Nucleus accumbens (tissue), 56 donors: ENCODE measurements at regions not wholly inside any gene's neighbourhood (a gene's known extent, or its start where the extent isn't known, plus 50 kb on each side); places are given as distances from the start of the nearest gene placed in this dataset.

Source experiments
- DNase-seq, 56 donors: peaks; one replicate each; lab custom pipeline; 2025; lab: John Stamatoyannopoulos, UW

DNA sequence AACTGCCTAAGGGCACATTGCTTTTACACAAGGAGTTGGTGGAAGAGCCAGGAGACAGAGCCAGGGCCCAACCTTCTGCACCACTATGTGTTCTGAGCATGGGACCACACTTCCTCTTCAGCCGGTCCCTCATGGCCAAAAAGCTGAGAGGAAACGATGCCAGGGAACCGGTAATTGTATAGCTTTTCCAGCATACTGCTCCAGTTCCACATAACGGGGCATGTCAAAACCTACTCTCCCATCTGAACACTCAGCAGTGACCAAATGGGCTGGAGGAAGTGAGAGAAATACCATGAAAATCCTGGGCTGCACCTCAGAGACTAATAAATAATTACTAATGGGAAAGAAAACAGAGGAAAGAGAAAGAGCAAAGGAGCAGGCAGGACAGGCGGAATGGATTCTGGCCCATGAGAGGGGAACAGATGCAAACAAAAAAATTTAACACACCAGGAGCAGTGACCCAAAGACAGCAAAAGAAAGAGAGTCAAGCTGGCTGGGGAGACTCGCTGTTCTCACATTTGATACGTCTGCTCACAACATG, 52.0 kb upstream of the BMP2 start:
- no peak for DNase-seq

DNA sequence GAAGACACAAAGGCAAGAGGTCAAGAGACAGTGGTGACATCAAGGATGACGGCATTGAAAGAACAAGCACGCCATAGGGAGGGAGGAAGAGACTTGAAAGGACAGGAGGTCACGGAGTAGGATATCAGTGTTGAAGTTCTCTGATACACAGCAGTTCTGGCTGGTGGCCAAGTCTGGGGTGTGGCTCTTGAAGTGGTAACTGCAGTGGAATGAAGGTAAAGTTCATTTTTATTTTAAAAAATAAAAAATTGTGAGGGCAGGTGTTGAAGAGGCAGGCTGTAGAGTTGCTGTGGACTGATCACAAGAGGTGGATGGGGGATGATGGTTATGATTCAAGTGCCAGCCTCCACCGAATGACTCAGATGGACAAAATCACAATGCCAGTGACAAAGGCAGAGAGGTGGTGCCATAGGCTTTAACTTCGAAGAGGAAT, 53.2 kb upstream of the BMP2 start:
- DNase-seq: no peak

DNA sequence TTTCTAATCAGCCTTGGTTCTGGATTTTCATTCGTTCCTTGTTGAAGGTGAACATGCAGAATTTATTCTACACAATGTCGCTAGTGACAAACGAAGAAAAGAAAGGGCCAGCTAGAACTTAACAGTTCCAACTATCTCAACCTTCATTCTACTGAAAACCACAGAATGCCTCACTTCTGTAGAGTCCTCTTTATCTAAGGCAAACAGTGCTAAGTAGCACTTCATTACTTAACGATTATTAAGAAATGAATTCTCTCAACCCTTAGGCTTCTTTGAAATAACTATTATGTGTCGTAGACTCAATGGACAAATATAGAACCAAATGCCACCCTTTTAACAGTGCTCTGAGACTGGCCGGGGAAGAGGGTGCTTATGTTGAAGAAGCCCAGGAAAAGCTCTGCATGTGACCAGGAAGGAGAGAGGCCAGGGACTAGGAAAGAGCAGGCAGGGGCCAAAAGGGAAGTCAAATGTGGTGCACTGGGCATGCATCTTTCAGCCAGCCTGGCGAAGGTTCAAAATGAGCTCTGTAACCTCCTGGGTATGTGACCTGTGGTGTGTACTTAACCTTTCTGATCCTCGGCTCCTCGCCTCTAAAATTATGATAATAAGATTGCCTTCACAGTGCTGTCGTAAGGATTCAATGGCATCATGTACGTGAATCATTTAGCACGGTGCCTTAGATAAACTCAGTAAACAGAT, 55.4 kb upstream of the BMP2 start:
- no peak for DNase-seq

DNA sequence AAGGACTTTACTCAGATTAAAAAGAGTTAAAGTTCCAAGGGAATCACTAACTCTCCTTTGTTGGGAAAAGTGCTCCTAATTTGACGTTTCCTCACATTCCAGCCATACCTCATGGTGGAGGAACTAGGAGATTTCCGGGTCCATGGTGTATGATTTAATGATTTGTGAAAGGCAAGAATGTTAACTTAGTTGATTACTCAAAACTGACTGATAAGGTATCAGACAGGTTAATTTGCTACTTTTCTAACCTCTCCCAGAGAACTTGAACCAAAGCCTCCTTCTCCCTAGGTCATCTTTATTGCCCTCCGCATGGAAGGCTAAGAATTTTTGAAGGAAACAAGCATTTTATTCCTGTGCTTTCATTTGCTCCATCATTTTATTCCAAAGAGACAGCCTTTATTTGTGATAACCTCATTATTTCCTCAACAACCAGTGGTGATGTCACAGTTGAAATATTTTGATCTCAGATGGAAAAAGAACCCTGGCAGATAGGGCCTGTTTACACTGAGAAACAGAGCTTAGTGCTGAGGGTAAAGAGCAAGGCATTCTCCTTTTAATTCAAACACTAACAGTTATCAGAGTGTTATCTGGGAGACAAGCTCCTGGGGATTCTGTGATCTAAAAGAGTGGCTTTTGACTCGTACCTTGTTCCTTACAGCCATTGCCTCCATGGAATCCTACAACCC, 57.4 kb upstream of the BMP2 start:
- no peak for DNase-seq

DNA sequence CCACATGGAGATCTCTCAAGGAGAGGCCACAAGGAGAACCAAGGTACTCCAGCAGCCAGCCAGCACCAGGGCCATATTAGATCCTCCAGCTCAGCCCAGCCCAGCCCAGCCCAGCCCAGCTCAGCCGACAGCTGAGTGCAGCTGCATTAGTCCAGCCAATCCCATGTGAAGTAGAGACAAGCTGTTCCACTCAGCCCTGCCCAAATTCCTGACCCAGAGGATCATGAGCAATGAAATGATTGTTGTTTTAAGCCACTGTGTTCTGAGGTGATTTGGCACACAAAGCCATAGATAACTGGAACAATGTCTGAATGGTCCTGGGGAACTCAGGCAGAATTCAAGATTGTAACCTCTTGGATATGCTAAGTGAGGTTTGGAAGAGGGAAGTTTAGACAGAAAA, 59.5 kb upstream of the BMP2 start:
- DNase-seq: no peak

DNA sequence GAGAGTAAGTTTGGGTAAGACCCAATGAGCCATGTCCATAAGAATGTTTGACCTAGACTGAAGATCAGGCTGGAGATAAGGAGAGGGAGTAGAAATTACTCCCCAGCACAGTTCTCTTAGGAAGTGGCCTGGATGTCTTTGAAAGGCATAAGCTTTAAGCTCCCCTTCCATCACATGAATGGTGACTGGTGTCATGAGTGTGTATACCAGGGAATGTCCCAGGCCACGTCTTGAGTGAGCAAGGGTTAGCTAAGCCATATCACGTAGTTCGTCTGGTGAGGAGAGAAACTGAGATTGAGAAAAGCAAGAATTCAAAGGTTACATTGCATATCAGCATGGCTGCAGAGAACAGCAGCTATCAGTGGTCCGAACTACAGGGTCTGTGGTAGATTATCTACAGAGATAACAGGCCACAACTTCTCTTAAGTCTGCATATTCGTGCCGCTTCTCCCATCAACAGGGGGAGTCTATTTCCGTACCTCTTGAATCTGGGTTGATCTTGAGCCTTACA, 60.1 kb upstream of the BMP2 start:
- no peak for DNase-seq

DNA sequence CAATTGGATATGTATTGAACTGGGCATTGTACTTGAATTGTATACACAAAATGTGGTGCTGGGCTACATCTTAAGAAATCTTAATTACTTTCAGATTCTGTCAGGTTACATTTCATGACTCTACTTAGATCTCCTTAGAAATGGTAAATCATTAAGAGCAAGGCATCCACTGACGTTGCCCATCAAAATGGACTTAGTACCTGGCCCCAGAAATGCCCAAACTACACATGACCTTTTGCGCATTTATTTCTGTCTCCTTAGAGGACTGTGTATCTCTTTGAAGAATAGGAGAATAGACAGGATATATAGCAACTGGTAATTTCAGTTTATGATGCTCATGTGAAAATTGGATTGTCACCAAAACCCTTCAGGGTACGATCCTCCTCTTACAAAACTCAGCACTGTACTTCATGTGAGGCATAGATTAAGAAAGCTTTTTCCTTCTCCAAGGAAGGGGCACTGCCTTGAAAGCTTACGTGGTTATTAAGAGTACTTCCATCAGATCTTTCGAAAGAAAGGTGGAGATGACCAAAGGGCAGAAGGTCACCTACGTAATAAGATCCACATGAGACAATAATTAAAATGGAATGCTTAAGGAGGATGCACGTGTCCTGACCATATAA, 61.4 kb upstream of the BMP2 start:
- DNase-seq: no peak

DNA sequence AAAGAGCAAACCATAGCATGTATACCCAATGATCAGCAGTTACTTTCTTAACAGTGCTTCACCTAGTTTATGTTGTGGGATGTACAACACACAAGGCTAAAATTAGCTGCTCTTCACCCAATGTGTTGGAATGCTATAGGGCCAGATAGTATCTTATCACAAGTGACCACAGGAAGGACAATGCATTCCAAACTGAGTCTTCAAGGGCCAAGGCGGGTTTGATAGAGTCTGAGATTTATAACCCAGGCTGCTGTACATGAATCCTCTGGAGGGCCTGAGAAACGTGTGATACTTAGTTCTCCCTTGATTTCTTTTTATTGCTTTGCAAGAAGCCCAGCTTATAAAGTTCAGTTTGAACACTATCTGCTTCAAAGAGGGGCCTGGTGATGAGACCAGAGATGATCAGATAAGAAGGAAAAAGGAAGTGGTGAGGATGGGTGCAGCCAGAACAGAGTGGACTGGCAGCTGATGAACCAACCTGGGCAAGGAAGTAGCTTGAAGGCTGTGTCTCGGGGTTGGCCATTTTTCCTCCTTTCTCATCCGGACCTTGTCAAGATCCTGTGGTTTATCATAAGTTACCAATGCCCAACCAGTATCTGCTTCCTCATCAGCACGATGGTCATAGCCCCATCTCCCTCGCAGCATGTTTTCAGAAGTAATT, 62.2 kb upstream of the BMP2 start:
- no peak for DNase-seq

DNA sequence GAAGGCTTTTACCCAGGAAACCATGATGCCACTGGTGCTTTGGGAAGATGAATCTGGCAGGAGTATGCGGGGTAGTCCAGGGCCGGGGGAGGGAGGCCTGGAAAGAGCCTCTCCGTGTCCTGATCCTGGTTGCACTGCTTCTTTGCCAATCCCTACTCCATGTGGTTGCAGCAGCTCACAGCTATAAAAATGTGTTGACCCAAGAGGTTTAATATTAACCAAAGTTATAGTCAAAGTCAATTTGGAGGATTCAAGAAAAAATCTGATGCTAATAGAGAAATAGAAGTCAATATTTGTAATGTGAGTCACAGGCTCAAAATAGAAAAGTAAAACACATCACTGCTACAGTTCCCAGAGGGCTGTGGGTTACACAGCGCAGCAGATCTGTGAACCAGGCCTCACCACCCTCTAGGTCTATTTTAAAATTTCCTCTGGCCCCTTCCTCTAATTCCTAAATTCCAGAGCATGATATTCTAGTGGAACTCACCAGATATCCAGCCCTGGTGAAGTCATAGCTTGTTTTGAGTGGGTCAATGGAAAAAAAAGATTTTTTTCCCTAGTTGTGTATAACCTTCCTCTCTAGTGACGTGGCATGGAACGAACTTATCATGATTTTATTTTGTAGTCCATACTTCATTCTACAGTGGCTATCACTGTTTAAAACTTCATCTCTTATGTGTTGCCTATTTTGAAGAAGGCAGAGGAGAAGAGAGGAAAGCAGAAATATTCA, 63.2 kb upstream of the BMP2 start:
- DNase-seq: no peak

DNA sequence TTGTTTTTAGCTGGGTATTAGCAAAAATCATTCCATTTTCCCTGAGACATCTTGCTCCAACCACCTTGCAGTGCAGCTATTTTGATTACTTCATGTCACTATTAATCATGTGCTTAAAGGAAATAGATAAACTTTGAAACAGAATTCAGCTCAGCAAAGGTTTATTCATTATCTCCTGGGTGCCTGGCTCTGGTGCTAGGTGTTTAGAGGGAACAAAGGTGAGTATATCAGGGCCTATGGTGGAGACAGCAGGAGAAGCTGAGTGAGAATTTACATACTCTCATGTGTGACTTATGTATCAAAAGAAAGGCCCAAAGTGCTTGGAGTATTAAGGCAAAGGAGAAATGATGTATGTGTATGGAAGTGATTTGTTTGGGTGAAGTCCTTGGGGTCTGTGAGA, 63.8 kb upstream of the BMP2 start:
- no peak for DNase-seq

DNA sequence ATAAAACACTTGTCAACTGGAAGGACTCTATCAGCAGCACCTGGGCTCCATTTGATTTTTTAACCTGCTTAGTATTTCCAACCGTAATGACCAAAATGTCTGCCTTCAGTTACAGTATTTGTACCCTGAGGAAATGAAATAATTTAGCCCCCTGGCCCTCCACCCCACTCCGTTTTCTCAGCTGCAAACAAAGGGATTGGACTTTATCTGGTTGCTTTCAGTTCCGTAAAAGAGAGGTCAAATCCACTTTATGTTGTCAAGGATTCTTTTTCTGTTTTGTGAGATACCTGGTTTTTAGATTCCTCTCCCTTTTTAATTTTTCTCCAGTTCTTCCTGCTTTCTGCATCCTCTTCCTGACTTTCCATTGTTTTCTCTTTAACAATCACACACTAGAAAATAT, 64.4 kb upstream of the BMP2 start:
- DNase-seq: no peak

DNA sequence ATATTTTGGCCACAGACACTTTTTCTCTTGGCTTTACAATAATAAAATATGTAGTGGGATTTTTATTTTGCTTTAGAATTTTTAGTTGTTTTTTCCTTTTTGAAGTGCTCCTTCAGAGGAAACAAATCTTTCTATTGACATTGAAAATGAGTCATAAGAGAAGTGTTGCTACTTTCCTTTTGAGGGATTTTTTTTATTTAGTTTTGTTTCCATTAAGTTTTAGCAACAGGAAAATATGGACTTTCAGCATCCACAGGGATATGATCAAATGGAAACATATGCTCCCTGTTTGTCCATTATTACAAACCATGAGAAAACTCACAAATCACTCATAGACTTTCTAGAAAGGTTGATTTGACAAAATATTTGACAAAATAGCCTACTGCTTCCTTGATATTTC, 65.3 kb upstream of the BMP2 start:
- no peak for DNase-seq

DNA sequence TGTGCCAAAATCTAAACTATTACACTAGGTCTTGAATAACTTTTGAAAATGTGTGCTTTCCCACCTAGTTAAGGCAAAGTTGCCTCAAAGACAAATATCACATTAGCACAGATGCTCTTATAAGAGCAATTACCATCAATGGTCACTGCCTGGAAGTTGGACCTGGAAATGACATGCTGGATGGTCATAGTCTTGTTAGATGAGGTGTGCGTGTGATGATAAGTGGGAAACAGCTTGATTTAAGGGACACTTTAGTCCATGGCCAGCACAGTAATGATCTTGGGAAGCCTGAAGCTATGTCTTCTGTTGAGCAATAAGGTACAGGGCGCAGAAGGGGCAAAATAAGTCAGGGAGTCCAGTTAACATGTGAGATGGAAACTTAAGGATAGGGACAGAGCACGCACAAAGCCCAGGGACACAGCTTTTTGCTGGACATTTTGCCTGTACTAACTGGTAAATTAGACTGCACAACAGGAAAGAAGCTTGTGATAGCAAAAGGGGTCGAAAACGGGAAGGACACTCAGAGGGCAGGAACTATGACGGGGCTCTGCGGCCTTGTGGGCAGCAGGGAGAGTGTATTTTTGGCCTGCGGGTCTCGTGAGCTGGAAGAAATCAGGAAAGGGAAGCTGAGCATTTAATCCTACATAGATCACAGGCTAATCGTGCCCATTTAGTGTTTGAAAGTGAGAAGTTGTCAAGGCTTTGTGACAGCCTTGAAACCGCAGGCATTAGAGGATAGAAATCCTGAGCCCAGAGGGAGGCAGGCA, 66.7 kb upstream of the BMP2 start:
- peak in 2 of 56 donors; percentile 2 to 3 for DNase-seq

DNA sequence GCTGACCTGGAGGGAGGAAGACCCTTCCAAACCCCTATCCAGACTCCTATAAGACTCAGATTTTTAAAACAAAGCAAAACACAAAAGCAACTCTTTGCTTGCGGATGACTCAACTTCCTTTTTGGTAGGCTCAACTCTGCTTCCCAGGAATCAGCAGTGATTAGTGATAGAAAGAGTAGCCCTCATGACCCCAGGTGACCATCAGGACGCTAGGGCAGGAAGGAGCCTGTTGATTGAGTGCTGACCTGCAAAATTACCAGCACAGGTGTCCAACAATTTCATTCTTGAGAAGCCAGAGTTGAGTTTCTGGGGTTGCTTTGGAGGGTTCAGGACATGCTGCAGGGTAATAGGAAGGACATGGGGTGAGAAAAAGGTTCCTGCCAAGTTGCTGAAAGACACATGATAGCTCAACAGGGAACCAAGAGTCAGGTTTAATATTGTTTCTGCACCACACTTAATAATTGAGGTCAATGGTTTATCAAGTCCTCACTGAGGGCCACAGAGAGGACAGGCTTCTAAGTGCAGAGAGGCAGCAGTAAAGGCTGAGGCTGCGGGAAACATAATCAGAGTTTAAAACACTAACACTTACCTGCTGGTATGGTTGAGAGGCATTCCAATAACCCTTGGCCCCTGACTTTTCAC, 67.4 kb upstream of the BMP2 start:
- DNase-seq: no peak

DNA sequence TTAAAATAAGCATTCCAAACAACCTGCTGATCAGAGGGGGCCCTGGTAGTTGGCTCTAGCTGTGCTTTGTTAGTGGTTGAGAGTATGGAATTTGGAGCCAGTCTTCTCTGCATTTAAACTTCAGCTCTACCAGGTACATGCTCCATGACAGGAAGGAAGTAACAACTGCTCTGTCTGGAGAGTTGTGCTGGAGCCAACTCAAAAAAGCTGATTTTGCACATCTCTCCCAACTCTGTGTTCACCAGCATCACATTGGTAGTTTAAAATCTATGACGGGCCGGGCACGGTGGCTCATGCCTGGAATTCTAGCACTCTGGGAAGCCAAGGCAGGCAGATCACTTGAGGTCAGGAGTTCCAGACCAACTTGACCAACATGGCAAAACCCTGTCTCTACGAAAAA, 68.8 kb upstream of the BMP2 start:
- DNase-seq: no peak

DNA sequence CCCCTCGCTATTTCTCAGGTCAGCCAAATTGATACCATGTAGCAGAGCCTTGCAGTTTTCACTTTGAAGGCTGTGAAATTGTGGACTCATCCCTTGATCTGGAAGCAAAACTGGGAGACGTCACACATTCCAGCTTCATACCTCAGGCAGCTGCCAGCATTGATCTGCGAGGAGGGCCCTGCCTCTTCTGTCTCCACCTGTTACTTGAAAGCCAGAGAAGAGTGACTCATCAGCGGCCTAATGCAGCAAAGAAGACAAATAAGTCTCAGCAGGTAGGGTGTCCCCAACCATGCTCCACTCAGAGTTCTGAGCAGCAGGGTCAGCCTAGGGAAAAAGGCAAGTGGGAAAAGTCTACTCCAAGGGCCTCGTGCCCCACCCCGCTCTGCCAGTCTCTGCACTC, 69.4 kb upstream of the BMP2 start:
- DNase-seq: no peak

DNA sequence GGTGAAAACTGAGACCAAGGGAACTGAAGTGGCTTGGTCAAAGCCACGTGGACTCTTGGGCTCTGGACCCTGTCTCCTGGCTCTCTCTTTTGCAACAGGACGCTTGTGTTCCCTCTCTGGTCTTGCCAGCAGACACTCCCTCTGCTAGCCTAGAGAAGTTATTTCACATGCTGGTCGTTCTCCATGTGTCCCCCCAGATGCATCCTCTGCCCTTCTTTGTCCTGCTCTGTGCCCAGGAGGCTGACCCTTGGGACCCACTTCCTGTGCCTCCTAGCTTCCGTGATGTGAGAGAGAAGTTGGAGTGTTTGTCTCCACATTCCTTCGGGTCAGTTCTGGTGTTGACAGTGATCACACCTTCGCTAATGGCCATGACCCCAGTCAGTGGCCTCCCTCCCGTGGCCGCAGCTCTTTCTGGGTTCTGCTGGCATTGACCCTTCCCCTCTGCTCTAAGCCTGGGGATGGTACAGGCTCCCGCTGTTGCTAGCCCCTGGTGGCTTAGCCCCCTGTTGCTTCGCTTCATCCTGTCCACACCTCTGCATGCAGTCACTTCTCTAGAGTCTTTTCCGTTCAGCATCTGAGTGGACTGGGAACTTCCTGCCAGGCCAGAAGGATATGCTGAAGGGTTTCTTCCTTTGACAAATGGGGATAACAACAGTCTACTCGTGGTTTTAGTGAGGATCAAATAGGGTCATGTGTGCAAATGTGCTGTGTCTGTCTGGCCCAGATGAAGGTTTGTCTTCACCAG, 70.1 kb upstream of the BMP2 start:
- no peak for DNase-seq

DNA sequence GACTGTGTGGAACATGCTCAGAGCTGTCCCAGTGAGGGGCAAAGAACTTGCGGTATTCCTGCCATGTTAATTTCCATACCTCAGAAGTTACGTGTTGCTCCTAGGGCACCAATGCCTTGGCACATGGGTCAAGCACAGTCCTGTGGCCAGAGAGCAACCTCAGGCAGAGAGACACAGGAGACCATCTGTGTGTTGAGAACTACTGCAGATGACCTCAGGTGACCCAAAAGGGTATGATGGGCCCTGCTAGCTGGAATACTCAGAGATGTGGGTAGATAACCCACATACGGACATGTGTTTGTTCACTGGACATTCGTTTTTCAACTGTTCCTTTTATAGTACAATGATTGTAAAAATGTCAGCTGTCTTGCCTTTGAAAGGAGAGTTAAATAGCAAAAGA, 71.5 kb upstream of the BMP2 start:
- no peak for DNase-seq
